Suprapubic skin (tissue), 4 donors: ENCODE measurements at regions not wholly inside any gene's neighbourhood (a gene's known extent, or its start where the extent isn't known, plus 50 kb on each side); places are given as distances from the start of the nearest gene placed in this dataset.

Source experiments
- POLR2A ChIP-seq, 2 donors: fragments of 450-650 bp; IDR thresholded peaks; one replicate each; pipeline ENCODE4 v1.6.1; 2017; ENCODE audit warnings: antibody characterized with exemption in 2 of 2, mild to moderate bottlenecking in 2 of 2, moderate library complexity in 2 of 2
- POLR2AphosphoS5 ChIP-seq, 3 donors: sonication (generic); formaldehyde crosslinking; IDR thresholded peaks; one replicate each; pipeline ENCODE4 v1.6.1; 2017; ENCODE audit warnings: antibody characterized with exemption in 3 of 3
- TF ChIP-seq, protein P1 (sequence below), 2 donors: fragments of 200-600 bp in 1 of 2; fragments of 450-650 bp in 1 of 2; sonication (generic) in 1 of 2; IDR thresholded peaks; one replicate each; pipeline ENCODE4 v1.5.1; 2016 to 2019; ENCODE audit warnings: antibody characterized with exemption in 2 of 2, mild to moderate bottlenecking in 1 of 2, moderate library complexity in 1 of 2

GRCh38 chr12:76276499-76277151 is 71.6 kb downstream of the BBS10 start:
- TF ChIP-seq POLR2AphosphoS5 (IDR thresholded peaks at IDR 0.05) (no peak), POLR2A (IDR thresholded peaks at IDR 0.05) (no peak)
- TF ChIP-seq, protein P1, sequence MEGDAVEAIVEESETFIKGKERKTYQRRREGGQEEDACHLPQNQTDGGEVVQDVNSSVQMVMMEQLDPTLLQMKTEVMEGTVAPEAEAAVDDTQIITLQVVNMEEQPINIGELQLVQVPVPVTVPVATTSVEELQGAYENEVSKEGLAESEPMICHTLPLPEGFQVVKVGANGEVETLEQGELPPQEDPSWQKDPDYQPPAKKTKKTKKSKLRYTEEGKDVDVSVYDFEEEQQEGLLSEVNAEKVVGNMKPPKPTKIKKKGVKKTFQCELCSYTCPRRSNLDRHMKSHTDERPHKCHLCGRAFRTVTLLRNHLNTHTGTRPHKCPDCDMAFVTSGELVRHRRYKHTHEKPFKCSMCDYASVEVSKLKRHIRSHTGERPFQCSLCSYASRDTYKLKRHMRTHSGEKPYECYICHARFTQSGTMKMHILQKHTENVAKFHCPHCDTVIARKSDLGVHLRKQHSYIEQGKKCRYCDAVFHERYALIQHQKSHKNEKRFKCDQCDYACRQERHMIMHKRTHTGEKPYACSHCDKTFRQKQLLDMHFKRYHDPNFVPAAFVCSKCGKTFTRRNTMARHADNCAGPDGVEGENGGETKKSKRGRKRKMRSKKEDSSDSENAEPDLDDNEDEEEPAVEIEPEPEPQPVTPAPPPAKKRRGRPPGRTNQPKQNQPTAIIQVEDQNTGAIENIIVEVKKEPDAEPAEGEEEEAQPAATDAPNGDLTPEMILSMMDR (IDR thresholded peaks at IDR 0.05), result no peak
